Dedifferentiated amniotic fluid mesenchymal stem cell (primary cell): ENCODE measurements at regions not wholly inside any gene's neighbourhood (a gene's known extent, or its start where the extent isn't known, plus 50 kb on each side); places are given as distances from the start of the nearest gene placed in this dataset.

Source experiments
- DNase-seq: peaks from one replicate; pipeline ENCODE4 v3.0.0-alpha.2; 2016; ENCODE audit errors: extremely low spot score

- DNase-seq, result no peak
These were observed 584.0 kb upstream of the MKI67 start for GRCh38 chr10:128710098-128710797.

- no peak for DNase-seq
These were observed 584.6 kb upstream of the MKI67 start for GRCh38 chr10:128710798-128711183.

- no peak for DNase-seq
These were observed 585.6 kb upstream of the MKI67 start for GRCh38 chr10:128711806-128712205.

GRCh38 chr10:128712661-128713400 is 586.6 kb upstream of the MKI67 start:
- DNase-seq, result no peak

DNA sequence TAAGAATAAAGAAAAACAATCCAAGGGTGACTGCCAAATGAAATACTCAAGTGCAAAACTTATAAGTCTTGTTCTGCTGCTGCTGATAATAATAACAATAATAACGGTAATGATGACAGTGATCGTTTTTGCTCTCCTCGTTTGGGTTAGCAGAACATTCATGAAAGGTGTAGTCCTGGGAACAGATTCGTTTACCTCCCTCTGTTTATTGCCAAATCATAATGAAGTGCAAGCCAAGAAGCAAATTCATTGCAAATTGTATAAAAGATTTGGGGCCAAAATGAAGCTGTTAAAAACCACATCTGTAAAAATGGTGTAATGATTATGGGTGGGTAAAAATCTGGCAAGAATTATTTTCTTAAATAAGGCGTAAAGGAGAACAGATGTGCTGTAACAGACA is 587.2 kb upstream of the MKI67 start:
- DNase-seq, result no peak

DNA sequence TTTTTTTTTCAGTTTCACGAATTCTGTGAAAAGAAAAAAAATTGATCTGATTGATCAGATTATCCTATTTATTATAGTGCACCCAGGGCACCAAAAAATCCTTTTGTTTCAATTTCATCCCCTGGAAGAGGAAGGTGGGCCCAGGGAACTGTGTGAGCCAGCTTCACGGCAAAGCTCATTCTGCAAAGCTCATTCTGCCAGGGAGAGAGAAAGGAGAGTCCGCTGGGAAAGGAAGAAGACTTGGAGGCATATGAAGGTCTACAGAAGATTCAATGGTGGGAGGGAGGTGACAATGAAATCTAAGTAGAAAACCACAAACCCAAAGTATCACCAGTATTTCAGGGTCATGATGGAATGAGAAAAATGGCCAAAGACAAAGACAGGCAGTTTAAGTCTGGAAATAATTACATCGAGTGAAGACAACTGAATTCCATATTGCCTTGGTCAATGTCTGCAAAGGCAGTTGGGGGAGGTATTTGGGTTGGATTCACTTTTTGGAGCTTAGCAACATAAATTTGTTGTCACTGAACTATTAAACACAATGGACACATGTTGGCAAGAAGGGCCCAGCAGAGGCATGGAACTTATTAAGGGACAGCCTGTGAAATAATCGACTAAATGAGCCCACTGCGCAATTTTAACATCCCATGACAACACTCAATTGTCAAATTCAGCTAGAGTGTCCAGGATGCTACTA is 587.8 kb upstream of the MKI67 start:
- no peak for DNase-seq

- DNase-seq, result no peak
These were observed 588.6 kb upstream of the MKI67 start for GRCh38 chr10:128714644-128715415.

GRCh38 chr10:128716181-128716580 is 590.0 kb upstream of the MKI67 start:
- no peak for DNase-seq

- DNase-seq, result no peak
These were observed 595.8 kb upstream of the MKI67 start for GRCh38 chr10:128721963-128722445.

- no peak for DNase-seq
These were observed 596.7 kb upstream of the MKI67 start for GRCh38 chr10:128722947-128723346.

GRCh38 chr10:128723631-128724205 is 597.5 kb upstream of the MKI67 start:
- no peak for DNase-seq

DNA sequence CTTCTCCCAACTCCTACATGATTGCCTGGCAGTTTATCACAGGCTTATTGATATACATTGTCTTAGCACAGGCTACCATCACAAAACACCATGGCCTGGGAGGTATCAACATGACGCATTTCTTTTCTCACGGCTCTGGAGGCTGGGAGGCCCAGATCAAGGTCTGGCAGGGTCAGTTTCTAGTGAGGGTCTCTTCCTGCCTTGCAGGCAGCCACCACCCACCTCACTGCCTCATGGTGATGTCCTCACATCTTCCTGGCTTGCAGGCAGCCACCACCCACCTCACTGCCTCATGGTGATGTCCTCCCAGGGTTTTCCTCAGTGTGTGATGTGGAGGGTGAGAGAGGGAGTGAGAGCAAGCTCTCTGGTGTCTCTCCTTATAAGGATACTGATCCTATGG is 599.3 kb upstream of the MKI67 start:
- no peak for DNase-seq

DNA sequence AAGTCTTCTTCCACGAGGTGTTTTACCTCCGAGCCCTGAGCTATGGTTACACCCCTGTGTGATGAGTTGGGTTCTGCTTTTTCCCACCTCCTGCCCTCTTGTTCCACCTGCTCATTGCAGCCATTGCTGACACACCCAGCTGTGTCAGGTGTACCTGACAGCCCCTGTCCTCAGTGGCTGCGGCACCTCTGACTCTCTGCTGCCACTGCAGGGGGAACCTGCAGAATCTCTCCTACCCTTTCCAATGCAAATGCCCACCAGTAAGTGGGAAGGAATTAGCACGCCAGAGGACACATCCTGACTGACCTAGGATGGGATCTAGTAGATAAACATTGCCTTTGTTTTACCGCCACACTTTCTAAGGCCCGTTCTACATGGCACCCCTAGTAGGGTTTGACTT is 600.9 kb upstream of the MKI67 start:
- DNase-seq, result no peak

- DNase-seq, result no peak
These were observed 603.7 kb upstream of the MKI67 start for GRCh38 chr10:128729910-128730420.

- no peak for DNase-seq
These were observed 604.7 kb upstream of the MKI67 start for GRCh38 chr10:128730922-128731321.

DNA sequence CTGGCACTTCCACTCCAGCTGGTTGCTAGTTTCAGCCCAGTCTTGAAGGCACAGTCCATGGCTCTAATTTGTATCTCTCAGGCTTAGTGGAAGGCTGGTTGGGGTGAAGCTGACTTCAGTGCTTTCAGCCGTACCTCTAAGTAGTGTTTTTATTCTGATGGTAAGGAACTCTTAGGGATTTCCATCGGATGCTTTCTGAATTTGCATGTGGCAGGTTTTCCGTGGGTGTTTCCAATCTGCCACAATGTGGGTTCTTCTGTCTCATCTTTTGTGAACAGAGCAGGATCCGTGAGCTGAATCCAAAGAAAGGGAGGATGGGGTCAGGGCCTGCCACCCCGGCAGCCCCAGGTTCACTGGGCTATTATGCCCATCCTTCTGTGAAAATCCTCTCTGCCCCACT is 607.9 kb upstream of the MKI67 start:
- no peak for DNase-seq

GRCh38 chr10:128734734-128735133 is 608.5 kb upstream of the MKI67 start:
- no peak for DNase-seq

GRCh38 chr10:128735996-128736395 is 609.8 kb upstream of the MKI67 start:
- DNase-seq, result no peak

DNA sequence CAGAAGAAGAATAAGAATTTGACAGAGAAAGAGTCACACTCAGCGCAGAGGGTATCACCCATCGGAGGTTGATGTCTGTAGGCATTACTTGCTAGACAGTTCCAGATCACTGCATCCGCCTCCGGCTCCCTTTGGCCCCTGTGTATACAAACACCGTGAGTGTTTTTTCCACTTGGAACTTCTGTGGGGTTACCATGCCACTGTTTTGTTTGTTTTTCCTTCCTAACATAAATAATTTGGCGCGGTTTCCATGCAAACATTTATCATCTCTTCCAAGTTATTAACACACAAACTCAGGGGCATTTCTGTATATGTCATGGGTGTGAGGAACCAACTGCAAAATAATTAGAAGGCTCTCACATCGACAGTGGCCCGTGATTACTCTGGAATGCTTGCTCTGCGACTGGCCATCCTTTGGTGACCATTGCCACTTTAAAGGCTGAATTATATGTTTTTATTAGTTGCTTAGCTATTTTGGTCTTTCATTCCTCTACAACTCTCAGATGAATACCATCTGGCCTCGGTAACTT is 612.2 kb upstream of the MKI67 start:
- no peak for DNase-seq

DNA sequence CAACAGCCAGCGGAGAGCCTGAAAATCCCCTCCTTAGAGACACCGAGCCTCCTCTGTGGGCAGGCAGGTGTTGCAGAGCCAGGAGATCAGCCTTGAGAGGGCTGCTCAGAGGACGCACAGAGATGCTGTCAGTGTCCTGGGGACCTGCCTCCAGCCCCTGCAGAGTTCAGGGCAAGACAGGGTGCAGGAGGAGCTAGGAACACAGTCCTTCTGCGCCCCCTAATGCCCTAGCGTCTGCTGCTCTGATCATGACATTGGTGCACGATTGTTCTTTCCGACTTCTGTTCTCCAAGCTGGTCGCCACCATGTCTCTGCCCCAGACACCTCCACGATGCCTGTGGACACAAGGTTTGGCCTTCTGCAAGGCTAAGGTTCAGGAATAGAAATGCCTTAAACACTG is 613.7 kb upstream of the MKI67 start:
- DNase-seq, result no peak

- no peak for DNase-seq
These were observed 615.0 kb upstream of the MKI67 start for GRCh38 chr10:128741180-128741579.
